NCI-H2227 (cell line): ENCODE measurements at regions not wholly inside any gene's neighbourhood (a gene's known extent, or its start where the extent isn't known, plus 50 kb on each side); places are given as distances from the start of the nearest gene placed in this dataset.
"Not testable (repeated sequence)": the region's sequence is repeated elsewhere in the genome, so short reads cannot be mapped to it uniquely, and the experiment has no call there.

ENCODE experiments used
- DNase-seq: peaks from one replicate; lab custom pipeline; 2025; ENCODE audit not compliant: unreplicated experiment; lab: John Stamatoyannopoulos, UW

GRCh38 chr3:159339131-159339530 lies 537.3 kb downstream of the MFSD1 start:
- no peak for DNase-seq

- no peak for DNase-seq
Observed at GRCh38 chr3:159340877-159341500, 539.1 kb downstream of the MFSD1 start.

- DNase-seq, result no peak
Observed at GRCh38 chr3:159346271-159346903, 544.5 kb downstream of the MFSD1 start.

- no peak for DNase-seq
Observed at GRCh38 chr3:159348431-159348830, 546.6 kb downstream of the MFSD1 start.

- DNase-seq, result no peak
Observed at GRCh38 chr3:159356606-159357005, 554.8 kb downstream of the MFSD1 start.

GRCh38 chr3:159364511-159364910 lies 562.7 kb downstream of the MFSD1 start:
- no peak for DNase-seq

GRCh38 chr3:159366476-159366875 lies 564.6 kb downstream of the MFSD1 start:
- DNase-seq, result no peak

- no peak for DNase-seq
Observed at GRCh38 chr3:159371961-159372360, 570.1 kb downstream of the MFSD1 start.

- DNase-seq, result no peak
Observed at GRCh38 chr3:159378396-159379194, 576.7 kb downstream of the MFSD1 start.

GRCh38 chr3:159380891-159381290 lies 579.0 kb downstream of the MFSD1 start:
- no peak for DNase-seq

- no peak for DNase-seq
Observed at GRCh38 chr3:159390656-159391212, 588.9 kb downstream of the MFSD1 start.

- DNase-seq, result not testable (repeated sequence)
Observed at GRCh38 chr3:159397683-159398082, 591.0 kb upstream of the IL12A start.

- no peak for DNase-seq
Observed at GRCh38 chr3:159401069-159401468, 587.6 kb upstream of the IL12A start.

GRCh38 chr3:159409711-159410110 lies 578.9 kb upstream of the IL12A start:
- not testable (repeated sequence) for DNase-seq

GRCh38 chr3:159413319-159413718 lies 575.3 kb upstream of the IL12A start:
- DNase-seq, result no peak

- DNase-seq, result no peak
Observed at GRCh38 chr3:159416856-159417255, 571.8 kb upstream of the IL12A start.

GRCh38 chr3:159417761-159418160 lies 570.9 kb upstream of the IL12A start:
- DNase-seq, result no peak

GRCh38 chr3:159418571-159419526 lies 569.8 kb upstream of the IL12A start:
- no peak for DNase-seq

- no peak for DNase-seq
Observed at GRCh38 chr3:159429702-159430101, 558.9 kb upstream of the IL12A start.

GRCh38 chr3:159432682-159433340 lies 555.8 kb upstream of the IL12A start:
- DNase-seq, result no peak
